ENCODE measurements at regions not wholly inside any gene's neighbourhood (a gene's known extent, or its start where the extent isn't known, plus 50 kb on each side); places are given as distances from the start of the nearest gene placed in this dataset.

DNA sequence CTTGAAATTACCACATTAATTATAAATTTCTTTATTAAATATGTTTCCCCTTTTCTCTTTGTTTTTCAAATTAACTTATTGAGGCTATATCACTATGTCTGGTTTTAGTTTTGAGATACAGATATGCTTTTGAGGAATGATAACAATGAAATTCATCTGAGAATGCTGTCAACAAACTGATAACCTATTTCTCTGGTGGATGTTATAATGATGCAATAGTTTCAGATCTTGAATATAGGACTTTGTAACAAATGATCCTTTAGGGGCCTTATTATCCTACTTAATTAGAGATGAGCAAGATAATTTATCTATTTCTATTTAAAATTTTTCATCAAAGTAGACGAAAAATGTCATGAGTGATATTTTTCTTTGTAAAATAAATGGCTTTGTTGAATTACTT is 123.7 kb downstream of the MAGEB17 start:
- no peak for DNase-seq (ENCODE audit: extremely low spot score)
- TF ChIP-seq, protein P1, sequence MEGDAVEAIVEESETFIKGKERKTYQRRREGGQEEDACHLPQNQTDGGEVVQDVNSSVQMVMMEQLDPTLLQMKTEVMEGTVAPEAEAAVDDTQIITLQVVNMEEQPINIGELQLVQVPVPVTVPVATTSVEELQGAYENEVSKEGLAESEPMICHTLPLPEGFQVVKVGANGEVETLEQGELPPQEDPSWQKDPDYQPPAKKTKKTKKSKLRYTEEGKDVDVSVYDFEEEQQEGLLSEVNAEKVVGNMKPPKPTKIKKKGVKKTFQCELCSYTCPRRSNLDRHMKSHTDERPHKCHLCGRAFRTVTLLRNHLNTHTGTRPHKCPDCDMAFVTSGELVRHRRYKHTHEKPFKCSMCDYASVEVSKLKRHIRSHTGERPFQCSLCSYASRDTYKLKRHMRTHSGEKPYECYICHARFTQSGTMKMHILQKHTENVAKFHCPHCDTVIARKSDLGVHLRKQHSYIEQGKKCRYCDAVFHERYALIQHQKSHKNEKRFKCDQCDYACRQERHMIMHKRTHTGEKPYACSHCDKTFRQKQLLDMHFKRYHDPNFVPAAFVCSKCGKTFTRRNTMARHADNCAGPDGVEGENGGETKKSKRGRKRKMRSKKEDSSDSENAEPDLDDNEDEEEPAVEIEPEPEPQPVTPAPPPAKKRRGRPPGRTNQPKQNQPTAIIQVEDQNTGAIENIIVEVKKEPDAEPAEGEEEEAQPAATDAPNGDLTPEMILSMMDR (IDR thresholded peaks at IDR 0.05; ENCODE audit: control extremely low read depth, extremely low read depth, low read depth, missing control alignments): no peak
- POLR2A ChIA-PET: no interaction called here
- CTCF ChIA-PET: no interaction called here

DNA sequence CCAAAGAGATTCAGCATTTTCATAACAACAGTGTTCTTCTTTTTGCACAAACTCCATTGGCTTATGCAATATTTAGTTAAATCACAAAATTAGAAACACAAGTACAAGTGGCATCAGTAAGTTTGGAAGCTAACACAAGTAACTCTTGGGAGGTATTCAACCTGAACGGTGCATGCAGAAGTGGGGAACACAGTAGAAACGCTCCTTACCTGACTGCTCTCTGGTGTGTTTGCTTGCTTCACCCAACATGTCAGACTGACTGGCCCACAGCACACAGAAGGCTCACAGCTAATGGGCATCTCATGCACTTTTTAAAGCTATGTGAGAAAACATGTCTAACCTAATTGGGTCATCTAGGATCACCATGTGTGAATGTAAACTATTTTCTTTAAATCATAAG is 133.6 kb downstream of the MAGEB17 start:
- no peak for DNase-seq (ENCODE audit: extremely low spot score)
- TF ChIP-seq, protein P1 (IDR thresholded peaks at IDR 0.05; ENCODE audit: control extremely low read depth, extremely low read depth, low read depth, missing control alignments): no peak
- POLR2A ChIA-PET: no interaction called here
- CTCF ChIA-PET: no interaction called here

DNA sequence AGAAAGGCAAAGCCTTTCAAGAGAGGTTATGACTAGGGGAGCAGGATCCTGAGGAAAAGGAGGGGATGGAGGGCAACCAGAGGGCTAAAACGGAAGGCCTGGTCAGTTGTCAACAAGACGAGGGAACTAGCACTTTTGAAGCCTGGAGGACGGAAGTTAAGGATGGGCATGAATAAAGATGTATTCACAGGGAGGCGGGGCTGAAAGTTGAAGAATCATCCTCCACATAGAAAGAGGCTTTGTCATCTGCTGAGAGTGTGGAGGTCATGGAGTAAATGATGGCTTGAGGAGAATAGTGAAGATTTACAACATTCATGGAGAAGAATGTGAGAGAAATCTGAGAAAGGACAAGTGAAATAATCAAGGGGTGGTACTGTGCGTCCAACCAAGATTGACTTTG is 137.5 kb downstream of the MAGEB17 start:
- DNase-seq (ENCODE audit: extremely low spot score): no peak
- ChIA-PET CTCF (no interaction called here), POLR2A (no interaction called here)
- TF ChIP-seq, protein P1 (IDR thresholded peaks at IDR 0.05; ENCODE audit: control extremely low read depth, extremely low read depth, low read depth, missing control alignments): no peak

DNA sequence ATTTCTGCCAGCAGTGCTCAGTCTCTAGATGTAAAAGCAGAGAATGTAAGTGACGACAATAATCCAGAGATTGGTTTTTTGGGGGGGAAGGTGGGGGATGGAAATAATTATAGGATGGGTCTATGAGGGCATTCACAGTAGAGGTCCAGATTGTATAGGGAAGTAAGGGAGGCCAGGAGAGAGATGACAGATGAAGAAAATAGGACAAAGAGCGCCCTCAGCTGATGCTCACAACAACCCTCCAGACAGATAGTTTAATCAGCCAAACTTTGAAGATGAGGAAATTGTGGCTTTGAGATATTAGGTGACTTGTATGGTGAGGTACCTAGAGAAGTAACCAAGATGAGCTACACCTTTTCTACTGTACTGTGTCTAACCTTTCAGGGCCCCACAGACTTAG is 137.9 kb downstream of the MAGEB17 start:
- CTCF ChIA-PET: no interaction called here
- TF ChIP-seq, protein P1 (IDR thresholded peaks at IDR 0.05; ENCODE audit: control extremely low read depth, extremely low read depth, low read depth, missing control alignments): no peak
- DNase-seq (ENCODE audit: extremely low spot score): no peak
- POLR2A ChIA-PET: no interaction called here

DNA sequence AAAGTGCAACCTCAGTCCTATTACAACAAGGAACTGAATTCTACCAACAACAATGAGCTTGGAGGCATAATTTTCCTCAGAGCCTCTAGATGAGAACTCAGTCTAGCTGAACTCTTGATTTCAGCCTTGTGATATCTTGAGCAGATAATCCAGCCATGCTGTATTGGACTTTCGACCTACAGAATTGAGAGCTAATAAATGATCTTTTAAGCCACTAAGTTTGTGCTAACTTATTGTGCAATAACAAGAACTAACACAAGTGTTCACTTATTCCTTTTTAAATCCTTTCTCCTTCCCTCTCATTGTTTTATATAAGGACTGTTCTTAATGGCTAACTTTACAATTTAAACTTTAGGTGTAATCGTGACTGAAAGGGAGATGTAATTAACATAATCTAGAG is 140.7 kb downstream of the MAGEB17 start:
- no peak for DNase-seq (ENCODE audit: extremely low spot score)
- POLR2A ChIA-PET: no interaction called here
- CTCF ChIA-PET: no interaction called here
- TF ChIP-seq, protein P1 (IDR thresholded peaks at IDR 0.05; ENCODE audit: control extremely low read depth, extremely low read depth, low read depth, missing control alignments): no peak

DNA sequence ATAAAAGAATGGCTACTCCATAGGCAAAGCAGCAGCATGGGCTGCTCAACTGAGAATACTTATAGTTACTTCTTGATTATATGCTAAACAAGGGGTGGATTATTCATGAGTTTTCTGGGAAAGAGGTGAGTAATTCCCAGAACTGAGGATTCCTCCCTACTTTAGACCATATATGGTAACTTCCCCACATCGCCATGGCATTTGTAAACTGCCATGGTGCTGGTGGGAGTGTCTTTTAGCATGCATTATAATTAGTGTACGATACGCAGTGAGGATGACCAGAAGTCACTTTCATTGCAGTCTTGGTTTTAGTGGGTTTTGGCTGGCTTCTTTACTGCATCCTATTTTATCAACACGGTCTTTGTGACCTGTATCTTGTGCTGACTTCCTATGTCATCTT is 141.5 kb downstream of the MAGEB17 start:
- TF ChIP-seq, protein P1 (IDR thresholded peaks at IDR 0.05; ENCODE audit: control extremely low read depth, extremely low read depth, low read depth, missing control alignments): no peak
- ChIA-PET POLR2A (no interaction called here), CTCF (no interaction called here)

DNA sequence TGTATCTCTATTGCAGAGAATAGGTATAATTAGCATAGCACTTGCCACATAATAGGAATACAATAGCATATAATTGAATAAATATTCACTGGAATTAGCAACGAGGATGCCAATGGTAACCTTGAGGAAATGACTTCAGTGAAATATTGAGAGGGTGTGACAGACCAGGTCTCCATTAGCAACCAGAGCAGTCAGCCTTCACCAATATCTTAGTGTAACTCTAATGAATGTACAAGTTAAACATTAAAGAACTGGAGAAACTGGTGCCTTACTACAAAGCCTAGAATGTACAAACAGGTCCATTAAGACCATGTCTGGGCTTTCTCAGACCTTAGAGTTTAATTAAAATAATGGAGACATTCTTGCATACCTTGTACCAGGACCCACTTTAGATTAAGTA is 143.0 kb downstream of the MAGEB17 start:
- no peak for DNase-seq (ENCODE audit: extremely low spot score)
- ChIA-PET POLR2A (no interaction called here), CTCF (no interaction called here)
- TF ChIP-seq, protein P1 (IDR thresholded peaks at IDR 0.05; ENCODE audit: control extremely low read depth, extremely low read depth, low read depth, missing control alignments): no peak

More for the DNA sequence above, 141.5 kb downstream of the MAGEB17 start:
- DNase-seq (ENCODE audit: extremely low spot score): no peak

All from GM10248 (cell line).